ENCODE measurements at regions not wholly inside any gene's neighbourhood (a gene's known extent, or its start where the extent isn't known, plus 50 kb on each side); places are given as distances from the start of the nearest gene placed in this dataset.

GRCh38 chr11:134466156-134466555 is 54.1 kb upstream of the B3GAT1 start:
- DNase-seq = no peak

- no peak for DNase-seq
Measured at GRCh38 chr11:134464981-134465730, 53.1 kb upstream of the B3GAT1 start.

GRCh38 chr11:134464196-134464595 is 52.2 kb upstream of the B3GAT1 start:
- no peak for DNase-seq

- no peak for DNase-seq
Measured at GRCh38 chr11:134463716-134464115, 51.7 kb upstream of the B3GAT1 start.

Measured in CD4-positive, alpha-beta T cell treated with Interleukin-17A for 4 hours (primary cell).